Fibroblast of lung (primary cell): ENCODE measurements at regions not wholly inside any gene's neighbourhood (a gene's known extent, or its start where the extent isn't known, plus 50 kb on each side); places are given as distances from the start of the nearest gene placed in this dataset.

Experiments used
- DNase-seq, 2 donors: peaks; one replicate each; pipeline versions ENCODE4 v3.0.0 to v3.0.0-alpha.2; 2010; ENCODE audit warnings: low read depth in 2 of 2
- H2AFZ ChIP-seq: 2 replicates; pipeline ENCODE4 v1.5.1; 2012; ENCODE audit warnings: low read length, control low read depth, inconsistent platforms
- H3K27ac ChIP-seq: 2 replicates; pipeline ENCODE4 v1.5.1; 2011; ENCODE audit warnings: low read length, control low read depth; ENCODE audit not compliant: insufficient read depth
- H3K27me3 ChIP-seq: 2 replicates; pipeline ENCODE4 v1.5.1; 2011; ENCODE audit warnings: mild to moderate bottlenecking, low read length; ENCODE audit not compliant: control insufficient read depth, insufficient read depth
- H3K36me3 ChIP-seq: 2 replicates; pipeline ENCODE4 v1.5.1; 2011; ENCODE audit warnings: low read length; ENCODE audit not compliant: control insufficient read depth, insufficient read depth
- H3K4me1 ChIP-seq: 2 replicates; pipeline ENCODE4 v1.5.1; 2011; ENCODE audit warnings: low read length; ENCODE audit not compliant: control insufficient read depth, insufficient read depth; ENCODE audit errors: extremely low read depth
- H3K4me2 ChIP-seq: 2 replicates; pipeline ENCODE4 v1.5.1; 2011; ENCODE audit warnings: low read length, control low read depth; ENCODE audit not compliant: insufficient read depth; ENCODE audit errors: extremely low read depth
- H3K4me3 ChIP-seq, 4 experiments: fragments of 200-600 bp in 1 of 4; sonication (generic) in 1 of 4; replicated peaks in 1 of 4; 2 replicates each; pipeline ENCODE4 v1.5.1; 2011 to 2016; ENCODE audit warnings: low read length in 4 of 4, low read depth in 3 of 4, mild to moderate bottlenecking in 3 of 4, control low read depth in 2 of 4, inconsistent platforms in 1 of 4, mixed read lengths in 1 of 4; ENCODE audit not compliant: insufficient read depth in 1 of 4; ENCODE audit errors: control extremely low read depth in 1 of 4
- H3K79me2 ChIP-seq: 2 replicates; pipeline ENCODE4 v1.5.1; 2012; ENCODE audit warnings: mild to moderate bottlenecking, low read length, inconsistent platforms; ENCODE audit not compliant: control insufficient read depth, insufficient read depth
- H3K9ac ChIP-seq: 2 replicates; pipeline ENCODE4 v1.5.1; 2011; ENCODE audit warnings: mild to moderate bottlenecking, low read length, control low read depth; ENCODE audit not compliant: insufficient read depth
- H3K9me3 ChIP-seq: 2 replicates; pipeline ENCODE4 v1.5.1; 2012; ENCODE audit warnings: low read depth, low read length; ENCODE audit not compliant: control insufficient read depth, insufficient read depth
- H4K20me1 ChIP-seq: 2 replicates; pipeline ENCODE4 v1.5.1; 2011; ENCODE audit warnings: low read length; ENCODE audit not compliant: control insufficient read depth, insufficient read depth; ENCODE audit errors: extremely low read depth
- CTCF ChIP-seq, 2 donors: IDR thresholded peaks in 1 of 2; conservative IDR thresholded peaks in 1 of 2; 1 replicate in 1 of 2; 2 replicates in 1 of 2; pipeline ENCODE4 v1.5.1; 2011 to 2012; ENCODE audit warnings: low read length in 2 of 2, control low read depth in 1 of 2, inconsistent platforms in 1 of 2, low read depth in 1 of 2, mild to moderate bottlenecking in 1 of 2
- EZH2 ChIP-seq: IDR thresholded peaks from 2 replicates; pipeline ENCODE4 v1.5.1; 2012; ENCODE audit warnings: low read length, control low read depth, mild to moderate bottlenecking; ENCODE audit errors: missing control alignments

GRCh38 chr7:149570784-149571183 is 73.2 kb upstream of the ZNF746 start:
- H2AFZ ChIP-seq: no peak overlapping the region
- no peaks in the 10 kb centered on the region for H3K9me3 ChIP-seq
- DNase-seq: no peak
- H3K79me2 ChIP-seq: no peaks in the 10 kb centered on the region
- H3K9ac ChIP-seq: no peak overlapping the region
- no peaks in the 10 kb centered on the region for H3K4me1 ChIP-seq
- no peaks in the 10 kb centered on the region for H3K27me3 ChIP-seq
- no peak overlapping the region for H3K27ac ChIP-seq
- no peaks in the 10 kb centered on the region for H3K36me3 ChIP-seq
- H3K4me2 ChIP-seq: no peak overlapping the region
- H4K20me1 ChIP-seq: no peaks in the 10 kb centered on the region
- TF ChIP-seq CTCF (conservative IDR thresholded peaks at IDR 0.05 in 1 of 2, IDR thresholded peaks at IDR 0.05 in 1 of 2; ENCODE audit: low read depth in 1 of 2, low read length in 2 of 2): no peak
- no peak for TF ChIP-seq EZH2
- H3K4me3 ChIP-seq: no peak overlapping the region

- H3K27me3 ChIP-seq: no peaks in the 10 kb centered on the region
- no peak for DNase-seq
- H3K4me1 ChIP-seq: no peaks in the 10 kb centered on the region
- TF ChIP-seq EZH2: no peak
- no peak for TF ChIP-seq CTCF (conservative IDR thresholded peaks at IDR 0.05 in 1 of 2, IDR thresholded peaks at IDR 0.05 in 1 of 2; ENCODE audit: low read depth in 1 of 2, low read length in 2 of 2)
- no peaks in the 10 kb centered on the region for H3K79me2 ChIP-seq
- no peak overlapping the region for H3K9ac ChIP-seq
- no peak overlapping the region for H2AFZ ChIP-seq
- no peak overlapping the region for H3K4me2 ChIP-seq
- no peaks in the 10 kb centered on the region for H4K20me1 ChIP-seq
- H3K9me3 ChIP-seq: no peaks in the 10 kb centered on the region
- H3K27ac ChIP-seq: no peak overlapping the region
- no peak overlapping the region for H3K4me3 ChIP-seq
- no peaks in the 10 kb centered on the region for H3K36me3 ChIP-seq
Observed at GRCh38 chr7:149569726-149570422, 72.3 kb upstream of the ZNF746 start.

GRCh38 chr7:149569025-149569725 is 71.6 kb upstream of the ZNF746 start:
- Histone ChIP-seq H3K4me3 (no peak overlapping the region), H3K27me3 (no peaks in the 10 kb centered on the region), H3K4me1 (no peaks in the 10 kb centered on the region), H3K79me2 (no peaks in the 10 kb centered on the region), H3K4me2 (no peak overlapping the region), H3K27ac (no peak overlapping the region), H3K9me3 (no peaks in the 10 kb centered on the region), H3K9ac (no peak overlapping the region), H2AFZ (no peak overlapping the region), H4K20me1 (no peaks in the 10 kb centered on the region), H3K36me3 (no peaks in the 10 kb centered on the region)
- TF ChIP-seq EZH2: no peak
- no peak for TF ChIP-seq CTCF (conservative IDR thresholded peaks at IDR 0.05 in 1 of 2, IDR thresholded peaks at IDR 0.05 in 1 of 2; ENCODE audit: low read depth in 1 of 2, low read length in 2 of 2)
- DNase-seq: peak in 1 of 2 donors; percentile 92
